B cell (primary cell): ENCODE measurements at regions not wholly inside any gene's neighbourhood (a gene's known extent, or its start where the extent isn't known, plus 50 kb on each side); places are given as distances from the start of the nearest gene placed in this dataset.

Source experiments
- ATAC-seq: fragments of 200-7000 bp; cut with Tn5 transposase; one replicate; pipeline ENCODE4 v1.10.0; 2021; ENCODE audit warnings: low read depth, mild to moderate bottlenecking, moderate number of reproducible peaks, moderate library complexity
- CTCF ChIA-PET: fragments of 350-600 bp; sonication (Branson Sonifier 250); formaldehyde crosslinking; loops from one replicate; lab custom pipeline; 2021; ENCODE audit warnings: antibody characterized with exemption, inconsistent platforms; lab: Charles Lee
- POLR2A ChIA-PET: fragments of 350-600 bp; sonication (Branson Sonifier 250); formaldehyde crosslinking; loops from one replicate; lab custom pipeline; 2021; ENCODE audit warnings: antibody characterized with exemption; lab: Charles Lee
- DNase-seq: peaks from one replicate; pipeline ENCODE4 v3.0.0; 2013
- H2AFZ ChIP-seq: 2 replicates; pipeline ENCODE4 v1.6.1; 2012; ENCODE audit warnings: mild to moderate bottlenecking, low read depth, low read length; ENCODE audit not compliant: insufficient read depth, poor library complexity, severe bottlenecking
- H3K27ac ChIP-seq, 2 donors: 1 replicate in 1 of 2; 2 replicates in 1 of 2; pipeline ENCODE4 v1.5.1; 2012 to 2013; ENCODE audit warnings: low read length in 2 of 2, mild to moderate bottlenecking in 2 of 2, moderate library complexity in 1 of 2
- H3K27me3 ChIP-seq, 4 experiments: fragments of 200-600 bp in 1 of 4; sonication (generic) in 1 of 4; replicated peaks in 1 of 4; 1 replicate in 2 of 4; 2 replicates in 2 of 4; pipeline versions ENCODE4 v1.6.1 to v1.7.0; 2013 to 2016; ENCODE audit warnings: low read length in 3 of 4, mild to moderate bottlenecking in 2 of 4, mixed read lengths in 1 of 4, moderate library complexity in 1 of 4; ENCODE audit not compliant: insufficient read depth in 4 of 4, control insufficient read depth in 3 of 4; ENCODE audit errors: control extremely low read depth in 1 of 4
- H3K36me3 ChIP-seq, 2 experiments: replicated peaks in 1 of 2; 1 replicate in 1 of 2; 2 replicates in 1 of 2; pipeline versions ENCODE4 v1.6.1 to v1.7.1; 2013; ENCODE audit warnings: low read length in 1 of 2; ENCODE audit not compliant: insufficient read depth in 2 of 2, control insufficient read depth in 1 of 2; ENCODE audit errors: control extremely low read depth in 1 of 2, extremely low read depth in 1 of 2
- H3K4me1 ChIP-seq, 2 donors: fragments of 200-600 bp in 1 of 2; sonication (generic) in 1 of 2; 1 replicate in 1 of 2; 2 replicates in 1 of 2; pipeline versions ENCODE4 v1.5.1 to v1.6.1; 2013 to 2017; ENCODE audit warnings: low read length in 2 of 2; ENCODE audit not compliant: control insufficient read depth in 2 of 2, insufficient read depth in 2 of 2
- H3K4me2 ChIP-seq: replicated peaks from 2 replicates; pipeline ENCODE3; 2012; ENCODE audit warnings: mild to moderate bottlenecking, low read depth, low read length; ENCODE audit not compliant: poor library complexity, severe bottlenecking
- H3K4me3 ChIP-seq, 5 experiments: fragments of 200-600 bp in 1 of 5; sonication (generic) in 1 of 5; 1 replicate in 3 of 5; 2 replicates in 2 of 5; pipeline versions ENCODE4 v1.5.1 to v1.7.0; 2011 to 2016; ENCODE audit warnings: low read length in 4 of 5, mild to moderate bottlenecking in 4 of 5, low read depth in 2 of 5, control low read depth in 1 of 5, moderate library complexity in 1 of 5; ENCODE audit not compliant: insufficient read depth in 1 of 5; ENCODE audit errors: control extremely low read depth in 1 of 5, extremely low read depth in 1 of 5
- H3K79me2 ChIP-seq: fragments of 200-600 bp; sonication (generic); one replicate; pipeline ENCODE4 v1.6.0; 2016; ENCODE audit warnings: low read length; ENCODE audit not compliant: control insufficient read depth, insufficient read depth
- H3K9ac ChIP-seq: fragments of 200-600 bp; sonication (generic); 2 replicates; pipeline ENCODE4 v1.6.1; 2017; ENCODE audit warnings: mild to moderate bottlenecking, low read length, moderate library complexity
- H3K9me3 ChIP-seq, 3 donors: one replicate each; pipeline versions ENCODE4 v1.6.1 to v1.7.1; 2013; ENCODE audit warnings: low read length in 2 of 3; ENCODE audit not compliant: control insufficient read depth in 2 of 3, insufficient read depth in 1 of 3; ENCODE audit errors: control extremely low read depth in 1 of 3
- H4K20me1 ChIP-seq: 2 replicates; pipeline ENCODE4 v1.6.0; 2012; ENCODE audit warnings: mild to moderate bottlenecking, low read length; ENCODE audit not compliant: insufficient read depth, control insufficient read depth, poor library complexity, severe bottlenecking
- H3K27ac Mint-ChIP-seq: one replicate; pipeline ENCODE4 v1.8.0; 2021; ENCODE audit warnings: mixed read lengths
- H3K27me3 Mint-ChIP-seq: one replicate; pipeline ENCODE4 v1.8.0; 2021; ENCODE audit warnings: mixed read lengths
- H3K4me1 Mint-ChIP-seq: one replicate; pipeline ENCODE4 v1.8.0; 2021; ENCODE audit warnings: mixed read lengths
- H3K4me3 Mint-ChIP-seq: one replicate; pipeline ENCODE4 v1.8.0; 2021; ENCODE audit warnings: mixed read lengths
- H3K9me3 Mint-ChIP-seq: one replicate; pipeline ENCODE4 v1.8.0; 2022; ENCODE audit warnings: mixed read lengths; ENCODE audit not compliant: insufficient read depth
- CTCF ChIP-seq: fragments of 200-600 bp; IDR thresholded peaks from one replicate; pipeline ENCODE4 v1.8.0; 2022; ENCODE audit warnings: antibody characterized with exemption, mild to moderate bottlenecking
- EZH2 ChIP-seq: IDR thresholded peaks from 2 replicates; pipeline ENCODE4 v1.6.1; 2012; ENCODE audit warnings: borderline replicate concordance, low read depth, mild to moderate bottlenecking, moderate library complexity, low read length; ENCODE audit not compliant: insufficient read depth, poor library complexity, severe bottlenecking
- WGBS: methylation state at CpG from one replicate; pipeline ENCODE4 v1.1.5; 2013; ENCODE audit warnings: missing lambda C conversion rate; ENCODE audit not compliant: insufficient coverage; 5-methylcytosine and 5-hydroxymethylcytosine counted together
- intact Hi-C: fragments of 100-400 bp; cut with micrococcal nuclease; formaldehyde crosslinking; loops from one replicate; pipeline ENCODE4 v1.10.0; 2022

- H3K4me1 Mint-ChIP-seq, result no peaks in the 10 kb centered on the region
- WGBS, result 83% methylated on average over 1 of the region's 2 CpGs
- Histone ChIP-seq H3K4me2 (no peak overlapping the region), H3K4me3 (no peak overlapping the region), H2AFZ (no peak overlapping the region), H3K4me1 (no peaks in the 10 kb centered on the region), H3K27me3 (no peaks in the 10 kb centered on the region), H3K9me3 (peaks cover 0 to 9% (median 0%) of the 10 kb centered on the region in 3 donors), H3K36me3 (no peaks in the 10 kb centered on the region), H4K20me1 (no peaks in the 10 kb centered on the region), H3K79me2 (no peaks in the 10 kb centered on the region), H3K27ac (no peak overlapping the region), H3K9ac (no peak overlapping the region)
- H3K27me3 Mint-ChIP-seq, result no peaks in the 10 kb centered on the region
- CTCF ChIA-PET, result no interaction called here
- H3K27ac Mint-ChIP-seq, result no peak overlapping the region
- H3K9me3 Mint-ChIP-seq, result peaks cover 2% of the 10 kb centered on the region
- H3K4me3 Mint-ChIP-seq, result no peak overlapping the region
- TF ChIP-seq EZH2 (no peak), CTCF (no peak)
- ATAC-seq (no peak), DNase-seq (no peak)
- intact Hi-C loops, result no loop called here
- POLR2A ChIA-PET, result no interaction called here
These were observed 50.3 kb upstream of the CDH20 start for GRCh38 chr18:61282926-61283325.
